Left forelimb (tissue), 1 donor: ENCODE measurements at regions not wholly inside any gene's neighbourhood (a gene's known extent, or its start where the extent isn't known, plus 50 kb on each side); places are given as distances from the start of the nearest gene placed in this dataset.

Experiments
- DNase-seq: peaks from one replicate; pipeline ENCODE4 v3.0.0-alpha.2; 2018; ENCODE audit warnings: low spot score

- no peak for DNase-seq
Observed at GRCh38 chr22:27540656-27541396, 260.7 kb downstream of the MN1 start.

- DNase-seq = no peak
Observed at GRCh38 chr22:27541836-27542235, 259.7 kb downstream of the MN1 start.

GRCh38 chr22:27542602-27543001 is 259.0 kb downstream of the MN1 start:
- DNase-seq = no peak

- no peak for DNase-seq
Observed at GRCh38 chr22:27543460-27543859, 258.1 kb downstream of the MN1 start.

GRCh38 chr22:27545085-27545484 is 256.5 kb downstream of the MN1 start:
- no peak for DNase-seq

GRCh38 chr22:27546157-27546935 is 255.2 kb downstream of the MN1 start:
- no peak for DNase-seq

GRCh38 chr22:27551402-27551801 is 250.2 kb downstream of the MN1 start:
- no peak for DNase-seq

GRCh38 chr22:27552176-27552575 is 249.4 kb downstream of the MN1 start:
- no peak for DNase-seq

- no peak for DNase-seq
Observed at GRCh38 chr22:27552863-27553262, 248.7 kb downstream of the MN1 start.

- DNase-seq = no peak
Observed at GRCh38 chr22:27554106-27554811, 247.3 kb downstream of the MN1 start.

GRCh38 chr22:27554841-27555456 is 246.6 kb downstream of the MN1 start:
- no peak for DNase-seq

GRCh38 chr22:27556371-27556770 is 245.2 kb downstream of the MN1 start:
- no peak for DNase-seq

GRCh38 chr22:27557286-27558008 is 244.1 kb downstream of the MN1 start:
- no peak for DNase-seq

GRCh38 chr22:27558658-27559371 is 242.7 kb downstream of the MN1 start:
- DNase-seq = no peak

- DNase-seq = no peak
Observed at GRCh38 chr22:27560781-27561180, 240.8 kb downstream of the MN1 start.

GRCh38 chr22:27561286-27561904 is 240.2 kb downstream of the MN1 start:
- no peak for DNase-seq

GRCh38 chr22:27564806-27565205 is 236.8 kb downstream of the MN1 start:
- no peak for DNase-seq

GRCh38 chr22:27566602-27567001 is 235.0 kb downstream of the MN1 start:
- no peak for DNase-seq

GRCh38 chr22:27568265-27568664 is 233.3 kb downstream of the MN1 start:
- DNase-seq = no peak

GRCh38 chr22:27571463-27572277 is 229.9 kb downstream of the MN1 start:
- DNase-seq = no peak
